Endothelial cell (in vitro differentiated cells): ENCODE measurements at regions not wholly inside any gene's neighbourhood (a gene's known extent, or its start where the extent isn't known, plus 50 kb on each side); places are given as distances from the start of the nearest gene placed in this dataset.

Source experiments
- DNase-seq: peaks from one replicate; pipeline ENCODE4 v3.0.0; 2021; ENCODE audit warnings: low spot score
- H3K27ac Mint-ChIP-seq: one replicate; pipeline ENCODE4 v1.8.0; 2021; ENCODE audit warnings: mixed read lengths, inconsistent platforms; ENCODE audit not compliant: unreplicated experiment
- H3K27me3 Mint-ChIP-seq: one replicate; pipeline ENCODE4 v1.8.0; 2021; ENCODE audit warnings: mild to moderate bottlenecking, moderate library complexity, mixed read lengths, inconsistent platforms; ENCODE audit not compliant: unreplicated experiment
- H3K36me3 Mint-ChIP-seq: one replicate; pipeline ENCODE4 v1.8.0; 2021; ENCODE audit warnings: mild to moderate bottlenecking, low read depth, mixed read lengths, inconsistent platforms; ENCODE audit not compliant: unreplicated experiment
- H3K4me1 Mint-ChIP-seq: one replicate; pipeline ENCODE4 v1.8.0; 2021; ENCODE audit warnings: mild to moderate bottlenecking, mixed read lengths, inconsistent platforms; ENCODE audit not compliant: unreplicated experiment
- H3K4me3 Mint-ChIP-seq: one replicate; pipeline ENCODE4 v1.8.0; 2021; ENCODE audit warnings: mild to moderate bottlenecking, mixed read lengths, inconsistent platforms; ENCODE audit not compliant: unreplicated experiment
- H3K9me3 Mint-ChIP-seq: one replicate; pipeline ENCODE4 v1.8.0; 2021; ENCODE audit warnings: mixed read lengths, inconsistent platforms; ENCODE audit not compliant: unreplicated experiment
- TF ChIP-seq, protein P1 (sequence below): fragments of 200-600 bp; sonication (generic); IDR thresholded peaks from one replicate; pipeline ENCODE4 v1.5.0; 2021; ENCODE audit warnings: antibody characterized with exemption; ENCODE audit not compliant: unreplicated experiment

DNA sequence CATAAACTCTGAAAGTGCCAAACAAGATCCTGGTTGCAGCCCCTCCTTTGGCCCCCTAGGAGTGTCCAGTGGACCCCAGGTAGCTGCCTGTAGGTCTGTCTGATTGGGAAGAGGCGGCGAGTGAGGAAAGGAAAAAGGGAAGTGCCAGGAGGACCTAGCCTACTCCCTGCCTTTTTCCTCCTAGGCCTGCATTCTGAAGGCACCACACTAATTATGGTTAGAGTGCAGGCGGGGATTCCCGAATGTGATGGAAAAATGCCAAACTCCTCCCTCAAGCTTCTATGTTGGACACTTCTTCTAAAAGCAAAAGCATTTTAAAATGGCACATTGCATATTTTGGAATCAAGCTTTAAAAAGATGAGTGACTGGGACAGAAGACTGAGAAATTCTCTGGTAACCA lies 83.2 kb upstream of the SMIM15 start:
- no peak overlapping the region for H3K27ac Mint-ChIP-seq
- TF ChIP-seq, protein P1, sequence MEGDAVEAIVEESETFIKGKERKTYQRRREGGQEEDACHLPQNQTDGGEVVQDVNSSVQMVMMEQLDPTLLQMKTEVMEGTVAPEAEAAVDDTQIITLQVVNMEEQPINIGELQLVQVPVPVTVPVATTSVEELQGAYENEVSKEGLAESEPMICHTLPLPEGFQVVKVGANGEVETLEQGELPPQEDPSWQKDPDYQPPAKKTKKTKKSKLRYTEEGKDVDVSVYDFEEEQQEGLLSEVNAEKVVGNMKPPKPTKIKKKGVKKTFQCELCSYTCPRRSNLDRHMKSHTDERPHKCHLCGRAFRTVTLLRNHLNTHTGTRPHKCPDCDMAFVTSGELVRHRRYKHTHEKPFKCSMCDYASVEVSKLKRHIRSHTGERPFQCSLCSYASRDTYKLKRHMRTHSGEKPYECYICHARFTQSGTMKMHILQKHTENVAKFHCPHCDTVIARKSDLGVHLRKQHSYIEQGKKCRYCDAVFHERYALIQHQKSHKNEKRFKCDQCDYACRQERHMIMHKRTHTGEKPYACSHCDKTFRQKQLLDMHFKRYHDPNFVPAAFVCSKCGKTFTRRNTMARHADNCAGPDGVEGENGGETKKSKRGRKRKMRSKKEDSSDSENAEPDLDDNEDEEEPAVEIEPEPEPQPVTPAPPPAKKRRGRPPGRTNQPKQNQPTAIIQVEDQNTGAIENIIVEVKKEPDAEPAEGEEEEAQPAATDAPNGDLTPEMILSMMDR, result no peak

DNA sequence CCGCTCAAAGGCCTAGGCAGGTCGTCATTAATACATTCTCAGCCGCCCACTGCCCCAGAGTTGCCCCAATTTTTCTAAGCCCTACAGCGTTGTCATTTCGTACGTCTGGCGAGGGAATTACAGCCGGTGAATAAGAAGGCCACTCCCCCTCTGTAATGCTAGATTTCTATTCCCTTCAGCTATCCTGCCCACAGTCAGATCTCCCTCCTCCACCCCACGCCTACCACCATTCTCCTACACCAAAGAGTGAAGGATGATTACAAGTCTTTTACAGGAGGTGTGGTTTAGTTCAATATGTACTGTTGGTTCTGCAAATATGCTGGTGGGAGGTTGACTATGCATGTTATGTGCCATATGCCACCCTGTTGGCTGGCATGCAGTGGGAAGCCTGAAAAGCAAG lies 83.7 kb upstream of the SMIM15 start:
- Mint-ChIP-seq H3K27ac (no peak overlapping the region), H3K4me3 (no peak overlapping the region), H3K4me1 (no peaks in the 10 kb centered on the region), H3K27me3 (no peaks in the 10 kb centered on the region), H3K9me3 (no peaks in the 10 kb centered on the region), H3K36me3 (peaks cover 10% of the 10 kb centered on the region)
- DNase-seq, result no peak
- TF ChIP-seq, protein P1, result no peak

More for the DNA sequence above, 83.2 kb upstream of the SMIM15 start:
- H3K36me3 Mint-ChIP-seq, result peaks cover 10% of the 10 kb centered on the region
- no peak overlapping the region for H3K4me3 Mint-ChIP-seq
- no peaks in the 10 kb centered on the region for H3K27me3 Mint-ChIP-seq
- H3K9me3 Mint-ChIP-seq, result no peaks in the 10 kb centered on the region
- DNase-seq, result no peak
- no peaks in the 10 kb centered on the region for H3K4me1 Mint-ChIP-seq

DNA sequence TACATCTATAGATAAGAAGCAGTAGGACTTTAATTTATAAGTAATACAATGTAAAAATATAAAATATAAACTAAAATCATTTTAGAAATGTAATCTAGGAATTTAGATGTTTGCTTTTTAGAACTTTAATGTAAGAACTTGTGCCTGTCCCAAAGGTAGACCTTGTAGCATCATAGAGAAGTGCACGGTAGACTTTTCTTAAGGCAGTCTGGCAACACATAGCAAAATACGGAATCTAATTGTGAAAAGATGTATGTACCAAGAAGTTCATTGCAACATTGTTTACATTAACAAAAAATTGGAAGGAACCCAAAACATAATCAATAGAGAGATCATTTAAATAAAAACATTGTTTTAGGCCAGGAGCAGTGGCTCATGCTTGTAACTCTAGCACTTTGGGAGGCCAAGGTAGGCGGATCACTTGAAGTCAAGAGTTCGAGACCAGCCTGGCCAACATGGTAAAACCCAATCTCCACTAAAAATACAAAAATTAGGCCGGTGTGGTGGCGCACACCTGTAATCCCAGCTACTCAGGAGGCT lies 84.6 kb upstream of the SMIM15 start:
- TF ChIP-seq, protein P1, result no peak
- no peak overlapping the region for H3K27ac Mint-ChIP-seq
- H3K27me3 Mint-ChIP-seq, result no peaks in the 10 kb centered on the region

DNA sequence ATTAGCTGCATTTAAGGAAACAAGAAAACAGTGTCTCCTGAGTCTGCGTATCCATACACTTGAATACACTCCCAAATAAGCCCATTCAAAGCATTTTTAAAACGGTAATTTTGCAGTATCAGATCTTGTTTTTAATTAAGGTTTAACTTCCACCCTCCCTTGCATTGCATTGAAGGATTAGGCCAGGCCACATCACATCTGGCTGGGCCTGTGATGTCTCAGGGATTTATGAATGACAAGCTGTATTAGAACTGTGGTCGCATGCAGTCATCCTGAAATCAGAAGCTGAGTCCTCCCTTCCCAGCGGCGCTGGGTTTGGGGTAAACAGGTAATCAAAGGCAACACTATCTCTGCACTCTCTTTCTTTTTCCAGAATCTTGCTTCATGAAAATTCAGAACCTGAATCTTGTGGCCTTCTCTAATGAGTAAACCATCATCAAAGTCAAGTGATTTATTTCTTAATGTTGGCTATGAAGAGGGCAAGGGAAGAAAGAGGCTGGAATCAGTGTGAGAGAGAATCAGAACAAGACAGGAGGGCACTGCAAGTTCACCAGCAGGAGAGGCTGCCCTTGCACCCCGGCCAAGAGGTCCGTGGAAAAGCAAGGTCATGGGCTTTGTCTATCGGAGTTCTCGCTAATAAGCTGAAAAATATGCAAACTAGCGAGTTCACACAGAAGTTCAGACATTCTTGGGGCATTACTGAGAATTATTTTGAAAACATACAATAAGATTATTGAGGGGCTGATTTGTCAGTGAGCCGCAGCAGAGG lies 80.0 kb upstream of the ZSWIM6 start:
- no peak for DNase-seq
- no peaks in the 10 kb centered on the region for H3K9me3 Mint-ChIP-seq
- TF ChIP-seq, protein P1, result no peak
- no peaks in the 10 kb centered on the region for H3K4me1 Mint-ChIP-seq
- no peaks in the 10 kb centered on the region for H3K27me3 Mint-ChIP-seq
- peaks cover 10% of the 10 kb centered on the region for H3K36me3 Mint-ChIP-seq
- H3K27ac Mint-ChIP-seq, result no peak overlapping the region
- H3K4me3 Mint-ChIP-seq, result no peak overlapping the region

More for the DNA sequence above, 84.6 kb upstream of the SMIM15 start:
- peaks cover 10% of the 10 kb centered on the region for H3K36me3 Mint-ChIP-seq
- no peak overlapping the region for H3K4me3 Mint-ChIP-seq
- no peaks in the 10 kb centered on the region for H3K9me3 Mint-ChIP-seq
- H3K4me1 Mint-ChIP-seq, result no peaks in the 10 kb centered on the region
- DNase-seq, result no peak

DNA sequence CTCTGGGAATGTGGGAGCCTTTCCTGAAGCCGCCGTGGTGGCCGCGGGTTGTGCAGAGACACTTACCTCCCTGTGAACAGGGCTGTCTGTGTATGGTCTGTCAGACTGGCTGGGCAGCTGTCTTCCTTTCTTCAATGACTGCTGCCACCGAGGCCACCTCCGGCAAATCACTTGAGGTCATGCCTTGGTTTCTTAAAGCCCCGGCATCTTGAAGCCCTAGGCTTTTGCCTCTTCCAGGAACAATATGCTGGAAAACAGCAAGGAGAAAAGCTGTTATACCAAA lies 79.5 kb upstream of the ZSWIM6 start:
- H3K27ac Mint-ChIP-seq, result no peak overlapping the region
- no peak overlapping the region for H3K4me3 Mint-ChIP-seq
- TF ChIP-seq, protein P1, result no peak
- no peaks in the 10 kb centered on the region for H3K27me3 Mint-ChIP-seq
- H3K4me1 Mint-ChIP-seq, result no peaks in the 10 kb centered on the region
- H3K36me3 Mint-ChIP-seq, result peaks cover 10% of the 10 kb centered on the region
- no peak for DNase-seq
- no peaks in the 10 kb centered on the region for H3K9me3 Mint-ChIP-seq
